ENCODE measurements at regions not wholly inside any gene's neighbourhood (a gene's known extent, or its start where the extent isn't known, plus 50 kb on each side); places are given as distances from the start of the nearest gene placed in this dataset.

GRCh38 chr10:34936061-34936460 lies 121.0 kb upstream of the PARD3 start:
- H3K4me3 ChIP-seq, result no peak overlapping the region
- no peaks in the 10 kb centered on the region for H3K36me3 ChIP-seq
- 78 to 85% (median 81%) methylated on average over 6 of the region's 6 CpGs for WGBS, 4 donors
- TF ChIP-seq CTCF (IDR thresholded peaks at IDR 0.05) (no peak), POLR2A (IDR thresholded peaks at IDR 0.05) (no peak)
- DNase-seq (no peak), ATAC-seq (no peak)
- no peaks in the 10 kb centered on the region for H3K9me3 ChIP-seq
- peaks cover 0 to 12% (median 2%) of the 10 kb centered on the region in 12 donors for H3K4me1 ChIP-seq
- H3K27ac ChIP-seq, result no peak overlapping the region
- no peaks in the 10 kb centered on the region for H3K27me3 ChIP-seq
- intact Hi-C loops (cut with DNase I), result loop anchor here in 1 of 10 donors (5.0 to 10.0 kb wide), 2 partner anchors 84 to 211 kb away; no protein-coding TSS in a partner anchor

- Histone ChIP-seq H3K4me3 (no peak overlapping the region), H3K27me3 (no peaks in the 10 kb centered on the region), H3K36me3 (no peaks in the 10 kb centered on the region), H3K27ac (peak overlapping the region in 2 of 12 donors; percentile 8 to 44), H3K4me1 (peaks cover 0 to 12% (median 2%) of the 10 kb centered on the region in 12 donors), H3K9me3 (no peaks in the 10 kb centered on the region)
- intact Hi-C loops (cut with DNase I), result loop anchor here in 1 of 10 donors (10.0 kb wide), 1 partner anchor 209 kb away; no protein-coding TSS in a partner anchor
- ATAC-seq, result peak; percentile 67 to 90 (median 74)
- WGBS, 4 donors, result 15 to 24% (median 16%) methylated on average over 9 of the region's 9 CpGs
- DNase-seq, result peak; percentile 29 to 76 (median 69)
- no peak for TF ChIP-seq CTCF (IDR thresholded peaks at IDR 0.05)
- no peak for TF ChIP-seq POLR2A (IDR thresholded peaks at IDR 0.05)
Measured at GRCh38 chr10:34933676-34934075, 118.6 kb upstream of the PARD3 start.

- H3K9me3 ChIP-seq, result no peaks in the 10 kb centered on the region
- DNase-seq (no peak), ATAC-seq (no peak)
- no peak for TF ChIP-seq CTCF (IDR thresholded peaks at IDR 0.05)
- TF ChIP-seq POLR2A (IDR thresholded peaks at IDR 0.05), result no peak
- H3K27ac ChIP-seq, result no peak overlapping the region
- H3K4me3 ChIP-seq, result no peak overlapping the region
- H3K36me3 ChIP-seq, result no peaks in the 10 kb centered on the region
- peaks cover 0 to 12% (median 2%) of the 10 kb centered on the region in 12 donors for H3K4me1 ChIP-seq
- 93 to 96% (median 95%) methylated on average over 12 of the region's 12 CpGs for WGBS, 4 donors
- H3K27me3 ChIP-seq, result no peaks in the 10 kb centered on the region
- intact Hi-C loops (cut with DNase I), result loop anchor here in 1 of 10 donors (10.0 kb wide), 1 partner anchor 207 kb away; no protein-coding TSS in a partner anchor
Measured at GRCh38 chr10:34932235-34932634, 117.1 kb upstream of the PARD3 start.

GRCh38 chr10:34931216-34931615 lies 116.1 kb upstream of the PARD3 start:
- intact Hi-C loops (cut with DNase I), result loop anchor here in 1 of 10 donors (10.0 kb wide), 1 partner anchor 206 kb away; no protein-coding TSS in a partner anchor
- Histone ChIP-seq H3K27me3 (no peaks in the 10 kb centered on the region), H3K4me1 (peaks cover 0 to 12% (median 2%) of the 10 kb centered on the region in 12 donors), H3K27ac (no peak overlapping the region), H3K4me3 (no peak overlapping the region), H3K9me3 (peaks cover 0 to 5% (median 0%) of the 10 kb centered on the region in 12 donors), H3K36me3 (no peaks in the 10 kb centered on the region)
- DNase-seq, result no peak
- WGBS, 4 donors, result 92 to 95% (median 94%) methylated on average over 5 of the region's 5 CpGs
- ATAC-seq, result no peak
- TF ChIP-seq CTCF (IDR thresholded peaks at IDR 0.05) (no peak), POLR2A (IDR thresholded peaks at IDR 0.05) (no peak)
